ENCODE measurements at regions not wholly inside any gene's neighbourhood (a gene's known extent, or its start where the extent isn't known, plus 50 kb on each side); places are given as distances from the start of the nearest gene placed in this dataset.

DNA sequence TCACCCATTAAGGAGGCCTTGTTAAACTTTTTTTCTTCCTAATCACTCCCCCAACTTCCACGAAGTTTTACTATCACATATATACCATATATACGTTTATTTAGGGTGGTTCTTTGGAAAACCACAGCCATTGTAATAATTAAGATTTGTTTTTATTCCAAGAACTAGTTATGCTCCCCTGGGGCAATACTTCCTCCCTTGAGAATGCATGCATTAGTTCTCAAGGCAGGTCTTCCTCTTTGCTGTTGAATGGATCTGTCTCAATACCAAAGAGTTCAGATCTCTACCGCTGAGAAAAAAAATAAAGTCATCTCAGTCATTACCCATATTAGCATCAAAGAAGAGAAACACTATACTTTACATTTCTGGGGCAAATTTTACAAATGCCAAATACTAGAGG, 567.7 kb upstream of the RGS18 start:
- DNase-seq (ENCODE audit: low read depth) = no peak
- no peak overlapping the region for H3K4me3 ChIP-seq (ENCODE audit: low read depth, low read length)
- TF ChIP-seq, protein P1, sequence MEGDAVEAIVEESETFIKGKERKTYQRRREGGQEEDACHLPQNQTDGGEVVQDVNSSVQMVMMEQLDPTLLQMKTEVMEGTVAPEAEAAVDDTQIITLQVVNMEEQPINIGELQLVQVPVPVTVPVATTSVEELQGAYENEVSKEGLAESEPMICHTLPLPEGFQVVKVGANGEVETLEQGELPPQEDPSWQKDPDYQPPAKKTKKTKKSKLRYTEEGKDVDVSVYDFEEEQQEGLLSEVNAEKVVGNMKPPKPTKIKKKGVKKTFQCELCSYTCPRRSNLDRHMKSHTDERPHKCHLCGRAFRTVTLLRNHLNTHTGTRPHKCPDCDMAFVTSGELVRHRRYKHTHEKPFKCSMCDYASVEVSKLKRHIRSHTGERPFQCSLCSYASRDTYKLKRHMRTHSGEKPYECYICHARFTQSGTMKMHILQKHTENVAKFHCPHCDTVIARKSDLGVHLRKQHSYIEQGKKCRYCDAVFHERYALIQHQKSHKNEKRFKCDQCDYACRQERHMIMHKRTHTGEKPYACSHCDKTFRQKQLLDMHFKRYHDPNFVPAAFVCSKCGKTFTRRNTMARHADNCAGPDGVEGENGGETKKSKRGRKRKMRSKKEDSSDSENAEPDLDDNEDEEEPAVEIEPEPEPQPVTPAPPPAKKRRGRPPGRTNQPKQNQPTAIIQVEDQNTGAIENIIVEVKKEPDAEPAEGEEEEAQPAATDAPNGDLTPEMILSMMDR (IDR thresholded peaks at IDR 0.05; ENCODE audit: insufficient read depth, low read length) = no peak

DNA sequence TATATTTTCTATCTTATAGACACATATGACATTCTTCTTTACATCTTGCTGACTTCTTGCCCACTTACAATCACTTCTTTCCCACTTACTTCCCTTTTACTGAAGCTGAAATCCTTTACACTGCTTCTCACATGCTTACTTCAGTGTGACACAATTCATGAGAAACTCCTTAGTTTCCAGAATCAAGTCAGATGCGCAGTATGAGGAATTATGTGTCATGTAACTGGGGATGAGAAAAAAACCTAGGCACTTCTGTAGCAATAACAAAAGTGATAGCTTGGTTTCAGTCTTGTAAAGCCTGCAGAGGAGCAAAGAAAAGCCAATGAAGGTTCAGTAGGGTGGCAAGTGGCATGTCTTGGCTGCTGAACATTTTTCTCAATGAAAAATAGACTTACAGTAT, 566.2 kb upstream of the RGS18 start:
- TF ChIP-seq, protein P1 (IDR thresholded peaks at IDR 0.05; ENCODE audit: insufficient read depth, low read length) = no peak
- no peak overlapping the region for H3K4me3 ChIP-seq (ENCODE audit: low read depth, low read length)
- DNase-seq (ENCODE audit: low read depth) = no peak

DNA sequence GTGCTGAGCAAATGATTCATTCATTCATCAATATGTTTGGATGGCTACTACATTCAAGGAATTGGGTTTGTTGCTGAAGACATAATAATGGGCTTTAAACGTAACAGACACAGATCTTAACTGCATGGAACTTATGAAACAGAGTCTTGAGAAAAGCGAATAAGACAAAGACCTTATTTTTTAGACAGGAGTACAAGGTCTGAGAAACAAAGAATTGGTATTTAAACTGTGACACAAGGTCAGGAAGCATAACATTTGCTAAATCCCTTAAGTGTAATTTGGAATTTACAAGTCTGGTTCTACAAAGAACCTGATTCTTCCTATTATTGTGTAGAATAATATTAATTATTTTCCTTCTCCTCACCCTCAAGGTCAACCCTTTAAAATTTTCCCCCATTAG, 565.4 kb upstream of the RGS18 start:
- DNase-seq (ENCODE audit: low read depth) = no peak

DNA sequence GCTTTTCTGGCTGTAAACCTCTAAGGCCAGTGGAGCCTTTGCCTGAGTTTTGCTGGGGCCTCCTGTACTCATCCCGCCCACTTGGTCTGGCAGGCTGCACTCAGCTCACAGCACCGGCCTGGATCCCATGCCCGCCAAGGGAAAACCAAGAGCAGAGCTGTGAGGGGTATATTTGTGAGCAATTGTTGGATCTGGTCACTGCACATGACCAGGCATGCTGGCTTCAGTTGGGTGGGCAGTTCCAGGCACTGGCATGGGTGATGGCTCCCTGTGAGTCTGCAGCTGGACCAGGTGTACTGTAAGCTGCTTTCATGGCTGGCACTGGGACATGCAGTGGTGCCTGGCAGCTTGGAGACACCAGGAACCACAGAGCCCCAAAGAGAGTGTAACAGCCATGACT, 563.1 kb upstream of the RGS18 start:
- TF ChIP-seq, protein P1 (IDR thresholded peaks at IDR 0.05; ENCODE audit: insufficient read depth, low read length) = no peak
- H3K4me3 ChIP-seq (ENCODE audit: low read depth, low read length) = no peak overlapping the region
- DNase-seq (ENCODE audit: low read depth) = no peak

More for the DNA sequence above, 565.4 kb upstream of the RGS18 start:
- H3K4me3 ChIP-seq (ENCODE audit: low read depth, low read length) = no peak overlapping the region
- TF ChIP-seq, protein P1 (IDR thresholded peaks at IDR 0.05; ENCODE audit: insufficient read depth, low read length) = no peak

DNA sequence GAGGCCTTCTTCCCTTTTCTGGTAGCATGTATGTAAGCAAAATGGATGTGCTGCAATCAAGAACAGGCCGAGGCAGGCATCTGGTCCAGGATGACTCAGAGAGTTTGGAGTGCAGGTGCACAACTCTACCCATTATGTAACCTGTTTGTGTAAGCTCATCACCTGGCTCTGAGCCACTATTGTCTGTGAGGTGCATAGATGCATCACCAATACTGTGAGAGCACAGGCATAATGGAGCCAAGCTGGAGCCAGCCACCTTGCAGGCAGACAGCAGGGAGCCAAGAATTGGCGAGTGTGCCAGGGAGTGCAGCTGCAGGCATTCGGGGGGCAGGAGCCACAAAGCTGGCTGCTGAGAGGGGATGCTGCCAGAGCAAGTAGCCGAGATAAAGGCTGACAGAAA, 549.9 kb upstream of the RGS18 start:
- DNase-seq (ENCODE audit: low read depth) = no peak
- TF ChIP-seq, protein P1 (IDR thresholded peaks at IDR 0.05; ENCODE audit: insufficient read depth, low read length) = no peak
- no peak overlapping the region for H3K4me3 ChIP-seq (ENCODE audit: low read depth, low read length)

DNA sequence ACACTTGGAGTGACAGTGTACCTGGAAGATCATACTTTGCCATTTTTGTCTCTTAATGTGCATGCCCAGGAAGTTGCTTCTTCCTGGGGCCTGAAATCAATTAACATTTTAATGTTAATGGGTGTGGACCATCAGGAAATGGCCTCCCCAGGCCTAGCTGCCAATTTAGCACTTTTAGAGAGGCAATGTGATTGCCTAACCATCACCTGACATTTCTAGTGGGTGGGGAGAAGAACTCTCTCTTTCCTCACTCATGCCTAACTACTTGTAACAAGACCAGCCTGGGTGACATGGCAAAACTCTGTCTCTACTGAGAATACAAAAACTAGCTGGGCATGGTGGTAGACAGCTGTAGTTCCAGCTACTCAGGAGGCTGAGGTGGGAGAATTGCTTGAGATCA, 549.0 kb upstream of the RGS18 start:
- no peak overlapping the region for H3K4me3 ChIP-seq (ENCODE audit: low read depth, low read length)
- DNase-seq (ENCODE audit: low read depth) = no peak
- TF ChIP-seq, protein P1 (IDR thresholded peaks at IDR 0.05; ENCODE audit: insufficient read depth, low read length) = no peak

DNA sequence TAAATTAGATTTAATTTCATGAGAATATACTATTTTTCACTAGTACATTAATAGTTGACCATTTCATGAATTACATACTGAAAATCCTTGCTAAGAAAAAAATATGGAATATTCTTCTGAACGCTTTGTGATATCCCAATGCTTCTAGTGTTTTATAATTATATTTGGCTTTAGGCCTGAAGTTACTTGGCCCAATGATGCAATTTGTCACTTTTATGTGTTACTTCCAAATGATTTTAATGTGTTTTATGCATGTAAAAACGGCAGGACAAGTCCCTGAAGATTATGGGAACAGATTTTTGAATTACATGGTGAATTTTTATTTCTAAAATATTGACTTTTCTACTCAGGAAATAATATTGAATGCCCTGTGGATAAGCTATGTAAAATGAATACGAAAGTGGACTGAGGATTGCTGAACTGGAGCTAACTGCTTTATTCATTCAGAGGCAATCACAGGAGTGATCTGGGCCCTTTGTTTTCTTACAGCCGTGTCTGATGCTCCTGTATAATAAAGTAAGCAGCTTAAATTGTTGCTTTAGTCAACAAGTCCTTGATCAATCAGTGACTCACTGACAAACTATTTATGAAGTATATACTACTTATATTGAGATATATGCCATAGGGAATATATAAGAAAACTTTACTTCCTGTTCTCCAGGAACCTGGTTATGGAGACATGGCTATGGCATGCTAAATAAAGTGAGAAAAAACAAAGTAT, 543.0 kb upstream of the RGS18 start:
- TF ChIP-seq, protein P1 (IDR thresholded peaks at IDR 0.05; ENCODE audit: insufficient read depth, low read length) = no peak

More for the DNA sequence above, 543.0 kb upstream of the RGS18 start:
- no peak for DNase-seq (ENCODE audit: low read depth)
- no peak overlapping the region for H3K4me3 ChIP-seq (ENCODE audit: low read depth, low read length)

All from fibroblast of the aortic adventitia (primary cell).